H1 (cell line): ENCODE measurements at regions not wholly inside any gene's neighbourhood (a gene's known extent, or its start where the extent isn't known, plus 50 kb on each side); places are given as distances from the start of the nearest gene placed in this dataset.

Source experiments
- BRCA1 ChIP-seq: IDR thresholded peaks from 2 replicates; pipeline ENCODE4 v1.6.1; 2012; ENCODE audit warnings: low read depth, low read length, improper control_type of control experiment
- EP300 ChIP-seq, 2 experiments: IDR thresholded peaks; 1 replicate in 1 of 2; 2 replicates in 1 of 2; pipeline ENCODE4 v1.6.1; 2011 to 2012; ENCODE audit warnings: low read depth in 2 of 2, low read length in 2 of 2, mild to moderate bottlenecking in 2 of 2, borderline replicate concordance in 1 of 2, inconsistent platforms in 1 of 2, moderate library complexity in 1 of 2
- NRF1 ChIP-seq: IDR thresholded peaks from 2 replicates; pipeline ENCODE4 v1.6.1; 2011; ENCODE audit warnings: mild to moderate bottlenecking, low read depth, low read length, improper control_type of control experiment
- POLR2A ChIP-seq, 2 experiments: IDR thresholded peaks; 1 replicate in 1 of 2; 2 replicates in 1 of 2; pipeline ENCODE4 v1.6.1; 2011; ENCODE audit warnings: low read depth in 2 of 2, low read length in 2 of 2, mild to moderate bottlenecking in 2 of 2; ENCODE audit errors: control extremely low read depth in 1 of 2

DNA sequence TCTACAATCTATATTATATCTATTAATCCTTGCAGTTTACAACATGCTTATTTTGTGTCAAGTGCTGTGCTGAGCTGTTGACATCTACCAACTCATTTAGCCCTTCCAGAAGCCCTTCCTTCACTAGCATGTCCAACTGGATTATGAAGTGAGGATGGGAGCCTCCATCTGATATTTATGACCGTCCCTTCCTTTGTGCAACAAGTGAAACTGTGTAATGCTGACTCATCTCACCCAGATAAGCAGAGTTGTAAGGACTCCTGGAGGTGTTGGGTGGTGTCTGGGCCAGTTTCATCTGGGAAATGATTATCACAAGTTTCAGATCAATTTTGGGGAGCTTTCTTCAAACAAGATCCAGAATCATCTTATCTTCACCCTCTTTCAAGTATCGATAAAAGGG is 156.6 kb upstream of the ETAA1 start:
- TF ChIP-seq POLR2A (IDR thresholded peaks at IDR 0.05; ENCODE audit: control extremely low read depth in 1 of 2, low read depth in 2 of 2, low read length in 2 of 2) = no peak
- TF ChIP-seq NRF1 = no peak
- no peak for TF ChIP-seq BRCA1
- TF ChIP-seq EP300 (IDR thresholded peaks at IDR 0.05; ENCODE audit: borderline replicate concordance in 1 of 2, low read depth in 2 of 2, low read length in 2 of 2) = no peak
